Spinal cord (tissue), 9 donors: ENCODE measurements at regions not wholly inside any gene's neighbourhood (a gene's known extent, or its start where the extent isn't known, plus 50 kb on each side); places are given as distances from the start of the nearest gene placed in this dataset.

Experiments
- DNase-seq, 6 donors: peaks; one replicate each; pipeline versions ENCODE4 v3.0.0 to v3.0.0-alpha.2; 2013 to 2015; ENCODE audit warnings: low spot score in 6 of 6, low read depth in 4 of 6
- H3K27ac ChIP-seq: one replicate; pipeline ENCODE4 v1.5.1; 2013; ENCODE audit warnings: low read depth, low read length, control low read depth
- H3K27me3 ChIP-seq: one replicate; pipeline ENCODE4 v1.6.1; 2013; ENCODE audit warnings: low read length; ENCODE audit not compliant: control insufficient read depth, insufficient read depth
- H3K36me3 ChIP-seq: one replicate; pipeline ENCODE4 v1.6.1; 2013; ENCODE audit warnings: low read length; ENCODE audit not compliant: control insufficient read depth, insufficient read depth
- H3K4me1 ChIP-seq: one replicate; pipeline ENCODE4 v1.6.1; 2013; ENCODE audit warnings: low read length; ENCODE audit not compliant: control insufficient read depth, insufficient read depth
- H3K4me3 ChIP-seq: one replicate; pipeline ENCODE4 v1.5.1; 2013; ENCODE audit warnings: low read depth, low read length, control low read depth
- H3K9me3 ChIP-seq: one replicate; pipeline ENCODE4 v1.6.1; 2013; ENCODE audit warnings: low read length; ENCODE audit not compliant: control insufficient read depth, insufficient read depth
- WGBS: methylation state at CpG from one replicate; pipeline ENCODE4 v1.1.5; 2013; ENCODE audit warnings: missing lambda C conversion rate; ENCODE audit not compliant: insufficient coverage; 5-methylcytosine and 5-hydroxymethylcytosine counted together
- donor health status: healthy.

GRCh38 chr1:79777481-79778219 lies 771.1 kb upstream of the ADGRL4 start:
- Histone ChIP-seq H3K27ac (no peak overlapping the region), H3K27me3 (no peaks in the 10 kb centered on the region), H3K36me3 (no peaks in the 10 kb centered on the region), H3K9me3 (no peaks in the 10 kb centered on the region), H3K4me3 (no peak overlapping the region), H3K4me1 (no peaks in the 10 kb centered on the region)
- no peak for DNase-seq
- WGBS, result no CpG with 5 or more reads among the region's 2 CpGs

DNA sequence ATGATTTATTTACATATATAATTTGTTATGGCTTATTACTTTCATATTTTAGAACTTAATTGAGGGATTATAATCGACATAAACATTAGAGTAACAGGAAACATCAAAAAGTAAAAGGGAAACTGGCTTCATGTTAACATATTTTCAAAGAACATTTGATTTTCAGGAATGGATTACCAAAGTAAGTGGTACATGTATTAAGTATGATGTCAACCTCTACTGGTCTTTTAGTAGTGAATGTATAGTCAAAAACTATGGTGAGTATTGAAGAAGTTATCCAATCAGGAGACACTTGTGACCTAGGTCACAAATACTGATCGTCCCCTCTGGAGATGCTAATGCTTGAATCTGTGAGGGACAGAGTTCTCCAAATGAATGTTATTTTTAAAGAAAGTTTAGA lies 768.9 kb upstream of the ADGRL4 start:
- Histone ChIP-seq H3K27ac (no peak overlapping the region), H3K9me3 (no peaks in the 10 kb centered on the region), H3K36me3 (no peaks in the 10 kb centered on the region), H3K4me3 (no peak overlapping the region), H3K4me1 (no peaks in the 10 kb centered on the region), H3K27me3 (no peaks in the 10 kb centered on the region)
- no CpG with 5 or more reads among the region's 2 CpGs for WGBS
- no peak for DNase-seq

- Histone ChIP-seq H3K27me3 (no peaks in the 10 kb centered on the region), H3K4me1 (no peaks in the 10 kb centered on the region), H3K9me3 (no peaks in the 10 kb centered on the region), H3K27ac (no peak overlapping the region), H3K4me3 (no peak overlapping the region), H3K36me3 (no peaks in the 10 kb centered on the region)
- no CpG with 5 or more reads among the region's 2 CpGs for WGBS
- no peak for DNase-seq
These were observed 766.9 kb upstream of the ADGRL4 start for GRCh38 chr1:79773385-79773784.

- H3K9me3 ChIP-seq, result no peaks in the 10 kb centered on the region
- H3K4me3 ChIP-seq, result no peak overlapping the region
- no peak for DNase-seq
- H3K36me3 ChIP-seq, result no peaks in the 10 kb centered on the region
- H3K27me3 ChIP-seq, result no peaks in the 10 kb centered on the region
- H3K4me1 ChIP-seq, result no peaks in the 10 kb centered on the region
- H3K27ac ChIP-seq, result no peak overlapping the region
These were observed 755.9 kb upstream of the ADGRL4 start for GRCh38 chr1:79762461-79762860.

GRCh38 chr1:79760531-79760930 lies 754.0 kb upstream of the ADGRL4 start:
- Histone ChIP-seq H3K27ac (no peak overlapping the region), H3K4me3 (no peak overlapping the region), H3K27me3 (no peaks in the 10 kb centered on the region), H3K9me3 (no peaks in the 10 kb centered on the region), H3K4me1 (no peaks in the 10 kb centered on the region), H3K36me3 (no peaks in the 10 kb centered on the region)
- no CpG with 5 or more reads among the region's 1 CpG for WGBS
- DNase-seq, result no peak

DNA sequence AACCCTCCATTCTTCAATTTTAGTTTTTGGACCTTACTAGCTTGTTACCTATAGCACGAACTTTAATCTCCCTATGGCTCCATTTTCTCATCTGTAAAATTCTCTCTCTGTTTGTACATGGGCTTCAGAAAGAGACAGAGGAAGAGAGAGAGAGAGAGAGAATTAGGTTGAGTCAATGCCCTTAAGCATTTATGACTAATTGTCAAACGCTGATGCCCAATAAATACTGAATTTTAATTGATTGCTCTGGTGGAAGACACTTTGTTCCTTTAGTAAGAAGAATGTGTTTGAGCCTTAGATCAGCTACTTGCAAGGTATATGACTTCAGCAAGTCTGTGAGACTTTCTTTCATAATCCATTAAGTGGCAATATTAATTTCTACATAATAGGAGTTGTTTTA lies 743.1 kb upstream of the ADGRL4 start:
- 100% methylated on average over 1 of the region's 2 CpGs for WGBS
- Histone ChIP-seq H3K4me1 (no peaks in the 10 kb centered on the region), H3K36me3 (no peaks in the 10 kb centered on the region), H3K9me3 (no peaks in the 10 kb centered on the region), H3K4me3 (no peak overlapping the region), H3K27ac (no peak overlapping the region), H3K27me3 (no peaks in the 10 kb centered on the region)
- DNase-seq, result no peak

GRCh38 chr1:79745929-79746328 lies 739.4 kb upstream of the ADGRL4 start:
- no peak for DNase-seq
- Histone ChIP-seq H3K4me1 (no peaks in the 10 kb centered on the region), H3K9me3 (no peaks in the 10 kb centered on the region), H3K27me3 (no peaks in the 10 kb centered on the region), H3K36me3 (no peaks in the 10 kb centered on the region), H3K4me3 (no peak overlapping the region), H3K27ac (no peak overlapping the region)
- no CpG with 5 or more reads among the region's 2 CpGs for WGBS

DNA sequence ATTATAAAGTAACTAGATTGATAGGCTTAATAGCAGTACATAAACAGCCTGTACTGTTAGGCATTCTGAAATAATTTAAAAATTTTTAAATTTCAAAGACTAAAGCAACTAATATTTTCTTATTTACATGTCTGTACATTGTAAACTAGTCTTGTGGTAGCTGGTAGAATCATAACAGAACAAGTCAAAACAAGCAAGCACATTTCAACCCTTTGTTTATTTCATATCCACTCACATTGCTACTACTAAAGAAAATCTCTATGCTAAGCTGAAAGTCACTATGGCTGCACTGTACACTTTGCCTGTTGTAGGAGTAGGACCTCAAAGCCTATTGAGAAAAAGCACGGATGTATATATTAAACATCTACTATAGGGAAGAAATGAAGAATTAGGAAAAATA lies 738.2 kb upstream of the ADGRL4 start:
- no peak overlapping the region for H3K4me3 ChIP-seq
- H3K36me3 ChIP-seq, result no peaks in the 10 kb centered on the region
- no peaks in the 10 kb centered on the region for H3K9me3 ChIP-seq
- H3K4me1 ChIP-seq, result no peaks in the 10 kb centered on the region
- no CpG with 5 or more reads among the region's 1 CpG for WGBS
- no peaks in the 10 kb centered on the region for H3K27me3 ChIP-seq
- H3K27ac ChIP-seq, result no peak overlapping the region
- no peak for DNase-seq

DNA sequence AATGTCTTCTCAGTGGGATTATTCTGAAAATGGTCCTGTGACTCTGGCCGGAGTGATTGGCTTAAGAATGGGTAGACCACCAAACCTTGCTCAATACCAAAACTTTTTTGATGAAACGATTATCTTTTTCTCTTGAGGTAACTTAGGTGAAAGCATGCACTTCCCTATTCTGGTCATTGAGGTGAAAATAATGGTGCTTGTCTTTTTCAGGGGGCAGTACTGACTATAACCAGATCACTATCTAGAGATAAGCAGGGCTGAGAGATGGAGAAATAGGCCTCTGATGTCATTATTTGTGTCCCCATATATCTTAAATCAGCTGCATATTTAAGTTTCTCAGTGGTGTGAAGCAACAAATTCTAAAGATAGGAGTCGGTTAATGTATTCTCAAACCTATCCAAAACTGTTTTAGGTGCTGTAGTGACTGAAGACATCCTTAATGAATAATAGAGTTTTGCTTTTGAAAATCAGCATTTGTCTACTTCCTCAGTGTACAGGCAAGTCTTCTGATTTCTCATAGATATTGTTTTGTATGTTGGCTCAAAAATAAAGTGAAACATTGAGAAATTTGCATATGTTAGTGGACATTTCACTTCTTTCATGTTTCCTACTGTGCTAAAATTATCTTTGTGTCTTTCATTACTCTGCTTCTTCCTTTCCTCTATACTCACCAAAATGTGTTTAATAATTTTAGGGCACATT lies 735.3 kb upstream of the ADGRL4 start:
- Histone ChIP-seq H3K36me3 (no peaks in the 10 kb centered on the region), H3K27ac (no peak overlapping the region), H3K27me3 (no peaks in the 10 kb centered on the region), H3K4me3 (no peak overlapping the region), H3K9me3 (no peaks in the 10 kb centered on the region), H3K4me1 (no peaks in the 10 kb centered on the region)
- no CpG with 5 or more reads among the region's 3 CpGs for WGBS
- DNase-seq, result no peak

- H3K9me3 ChIP-seq, result no peaks in the 10 kb centered on the region
- no peak for DNase-seq
- no peak overlapping the region for H3K27ac ChIP-seq
- no peak overlapping the region for H3K4me3 ChIP-seq
- no peaks in the 10 kb centered on the region for H3K36me3 ChIP-seq
- no CpG with 5 or more reads among the region's 1 CpG for WGBS
- H3K27me3 ChIP-seq, result no peaks in the 10 kb centered on the region
- no peaks in the 10 kb centered on the region for H3K4me1 ChIP-seq
These were observed 731.6 kb upstream of the ADGRL4 start for GRCh38 chr1:79738101-79738500.
